GM12872 (cell line): ENCODE measurements at regions not wholly inside any gene's neighbourhood (a gene's known extent, or its start where the extent isn't known, plus 50 kb on each side); places are given as distances from the start of the nearest gene placed in this dataset.

Experiments
- TF ChIP-seq, protein P1 (sequence below): IDR thresholded peaks from 3 replicates; pipeline ENCODE4 v1.5.1; 2011; ENCODE audit warnings: low read depth, mild to moderate bottlenecking, low read length, moderate library complexity; ENCODE audit not compliant: insufficient read depth

DNA sequence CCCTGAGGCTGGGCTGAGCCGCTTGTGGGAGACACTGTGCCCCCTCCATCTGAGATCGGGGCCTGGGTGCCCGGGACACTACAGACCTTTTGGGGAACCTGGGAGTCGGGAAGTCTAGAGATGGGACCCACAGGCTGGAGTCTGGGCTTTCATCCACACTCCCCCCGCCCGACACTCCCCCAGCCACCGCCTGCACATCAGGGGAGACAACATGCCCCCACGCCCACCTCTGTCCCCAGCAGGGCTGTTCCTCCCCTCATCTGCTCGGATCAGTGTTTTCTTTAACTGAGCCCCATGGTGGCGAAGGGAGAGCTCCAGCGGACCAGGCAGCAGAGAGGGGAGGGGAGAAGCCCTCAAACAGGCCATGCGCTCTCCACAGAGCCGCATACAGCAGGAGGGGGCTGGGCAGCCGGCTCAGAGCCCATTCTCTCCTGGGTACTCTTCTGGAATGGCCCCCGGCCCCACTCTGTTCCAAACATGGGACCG, 174.7 kb downstream of the IGLL1 start:
- TF ChIP-seq, protein P1, sequence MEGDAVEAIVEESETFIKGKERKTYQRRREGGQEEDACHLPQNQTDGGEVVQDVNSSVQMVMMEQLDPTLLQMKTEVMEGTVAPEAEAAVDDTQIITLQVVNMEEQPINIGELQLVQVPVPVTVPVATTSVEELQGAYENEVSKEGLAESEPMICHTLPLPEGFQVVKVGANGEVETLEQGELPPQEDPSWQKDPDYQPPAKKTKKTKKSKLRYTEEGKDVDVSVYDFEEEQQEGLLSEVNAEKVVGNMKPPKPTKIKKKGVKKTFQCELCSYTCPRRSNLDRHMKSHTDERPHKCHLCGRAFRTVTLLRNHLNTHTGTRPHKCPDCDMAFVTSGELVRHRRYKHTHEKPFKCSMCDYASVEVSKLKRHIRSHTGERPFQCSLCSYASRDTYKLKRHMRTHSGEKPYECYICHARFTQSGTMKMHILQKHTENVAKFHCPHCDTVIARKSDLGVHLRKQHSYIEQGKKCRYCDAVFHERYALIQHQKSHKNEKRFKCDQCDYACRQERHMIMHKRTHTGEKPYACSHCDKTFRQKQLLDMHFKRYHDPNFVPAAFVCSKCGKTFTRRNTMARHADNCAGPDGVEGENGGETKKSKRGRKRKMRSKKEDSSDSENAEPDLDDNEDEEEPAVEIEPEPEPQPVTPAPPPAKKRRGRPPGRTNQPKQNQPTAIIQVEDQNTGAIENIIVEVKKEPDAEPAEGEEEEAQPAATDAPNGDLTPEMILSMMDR = no peak

- TF ChIP-seq, protein P1 = no peak
These were observed 175.3 kb downstream of the IGLL1 start for GRCh38 chr22:23404689-23405365.

DNA sequence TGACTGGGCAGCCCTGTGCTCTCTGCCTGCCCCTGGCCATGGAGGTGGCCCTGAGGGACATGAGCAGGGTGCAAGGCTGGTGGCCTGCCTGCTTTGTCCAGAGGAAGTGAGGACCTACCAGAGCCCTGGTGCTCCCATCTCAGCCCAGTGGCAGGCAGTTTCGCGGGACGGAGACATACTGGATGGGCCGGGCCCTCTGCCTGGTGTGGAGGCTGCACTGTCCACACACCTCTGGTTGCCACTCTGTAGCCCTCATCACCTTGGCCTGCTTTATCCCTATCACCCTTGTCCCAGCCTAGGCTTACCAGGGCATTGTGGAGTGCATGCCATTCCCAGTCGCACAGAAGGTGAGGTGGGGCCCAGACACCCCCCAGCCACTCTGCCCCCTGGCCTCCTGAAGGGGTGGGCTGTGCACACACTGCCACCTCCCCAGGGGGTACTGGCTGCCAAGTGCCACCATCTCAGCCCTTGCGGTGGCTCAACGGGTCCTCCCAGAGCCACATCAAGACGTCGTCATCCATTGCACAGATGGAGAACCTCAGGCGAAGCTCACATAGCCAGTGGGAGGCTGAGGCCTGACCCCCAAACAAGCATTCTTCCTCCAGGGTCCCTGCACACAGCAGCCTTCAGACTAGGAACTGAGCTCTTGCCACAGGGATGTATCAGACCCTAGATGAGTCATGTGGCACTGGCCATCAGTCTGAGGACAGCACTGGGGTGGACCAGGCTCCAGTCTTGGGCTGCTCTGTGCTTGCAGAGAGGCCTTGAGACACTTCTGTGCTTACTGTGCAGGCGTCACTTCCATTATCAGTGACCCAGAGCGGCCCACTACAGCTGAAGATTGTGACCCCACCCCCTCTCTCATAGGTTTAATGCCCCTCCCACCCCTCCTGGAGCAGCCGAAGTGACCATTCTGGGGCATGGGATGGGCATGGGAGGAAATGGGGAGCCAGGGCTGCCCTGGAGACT, 176.1 kb downstream of the IGLL1 start:
- TF ChIP-seq, protein P1 = no peak

GRCh38 chr22:23403152-23403719, 176.9 kb downstream of the IGLL1 start:
- TF ChIP-seq, protein P1 = no peak

DNA sequence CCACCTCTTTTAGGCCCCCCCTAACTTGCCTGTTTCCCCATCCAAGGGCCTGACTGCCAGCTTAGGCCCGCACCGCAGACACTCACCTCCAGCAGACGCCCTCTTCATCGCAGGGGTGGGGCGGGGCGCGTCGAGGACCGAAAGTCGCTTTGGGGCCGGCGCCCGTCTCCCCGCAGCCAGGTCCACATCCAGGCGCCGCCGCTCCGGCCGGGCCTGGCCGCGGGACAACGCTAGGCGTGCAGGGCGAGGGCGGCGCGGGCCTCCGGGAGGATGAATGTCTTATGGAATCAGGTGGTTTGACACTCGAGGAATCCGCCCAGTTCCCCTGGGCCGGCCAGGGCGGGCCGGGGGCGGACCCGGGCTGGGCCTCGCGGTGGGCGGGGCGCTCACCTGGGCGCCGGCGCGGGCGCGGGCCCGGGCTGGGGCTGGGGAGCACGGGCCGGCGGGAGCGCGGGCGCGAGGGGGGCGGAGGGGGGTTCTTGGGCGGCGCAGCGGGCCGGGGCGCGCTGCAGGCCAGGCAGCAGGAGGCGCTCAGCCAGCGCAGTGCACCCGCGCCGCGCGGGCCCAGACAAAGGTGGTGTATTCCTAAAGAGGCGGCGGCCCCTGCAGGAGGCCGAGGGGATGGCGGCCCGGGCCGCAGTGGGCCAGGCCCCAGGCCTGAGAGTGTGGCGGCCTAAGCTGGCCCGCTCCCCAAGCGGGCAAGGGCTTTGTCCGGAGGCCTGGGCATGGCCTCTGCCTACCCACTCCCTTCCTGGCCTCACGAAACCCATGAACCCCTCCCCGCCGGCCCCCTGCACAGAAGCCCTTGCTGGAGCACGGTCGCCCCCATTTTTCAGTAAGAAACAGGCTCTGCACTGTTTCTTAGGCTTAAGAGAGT, 177.6 kb downstream of the IGLL1 start:
- TF ChIP-seq, protein P1 = peak; percentile 65

DNA sequence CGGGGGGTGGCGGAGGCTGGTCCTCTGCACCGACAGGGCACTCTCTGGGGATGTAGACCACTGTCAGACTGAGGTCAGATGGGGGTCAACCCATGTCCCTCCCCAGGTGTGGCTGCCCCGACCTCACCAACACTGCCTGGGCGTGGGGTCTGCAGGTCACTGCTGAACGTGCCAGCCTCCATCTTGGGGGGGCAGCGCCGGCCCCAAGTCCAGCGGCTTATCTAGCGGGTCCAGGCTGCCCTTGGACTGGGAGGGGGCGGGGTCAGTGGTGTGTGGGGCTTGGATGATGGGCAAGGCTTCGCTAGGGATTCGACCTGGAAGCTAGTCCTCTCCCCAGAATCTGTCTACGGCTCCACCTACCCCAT, 178.2 kb downstream of the IGLL1 start:
- TF ChIP-seq, protein P1 = no peak
